HG03469 (cell line): ENCODE measurements at regions not wholly inside any gene's neighbourhood (a gene's known extent, or its start where the extent isn't known, plus 50 kb on each side); places are given as distances from the start of the nearest gene placed in this dataset.

ENCODE experiments used
- ATAC-seq: cut with Tn5 transposase; IDR thresholded peaks from one replicate; pipeline ENCODE4 v1.9.1; 2021; ENCODE audit warnings: mild to moderate bottlenecking, moderate library complexity, moderate number of reproducible peaks; ENCODE audit not compliant: unreplicated experiment

GRCh38 chr16:86898386-86898785 is 320.0 kb downstream of the FOXL1 start:
- ATAC-seq: no peak

GRCh38 chr16:86899151-86899550 is 320.8 kb downstream of the FOXL1 start:
- no peak for ATAC-seq

DNA sequence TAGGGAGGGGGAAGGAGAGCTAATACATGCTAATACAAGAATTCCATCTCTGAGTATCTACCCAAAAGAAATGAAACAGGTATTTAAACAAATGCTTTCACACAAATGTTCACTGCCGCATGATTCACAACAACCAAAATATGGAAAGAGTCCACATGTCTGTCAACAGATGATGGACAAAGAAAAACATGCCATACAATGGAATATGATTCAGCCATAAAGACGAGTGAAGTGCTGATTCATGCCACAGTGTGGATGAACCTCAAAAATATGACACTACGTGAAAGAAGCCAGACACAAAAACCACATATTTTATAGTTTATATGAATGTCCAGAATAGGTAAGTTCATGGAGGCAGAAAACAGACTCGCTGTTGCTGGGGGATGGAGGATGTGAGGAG is 321.4 kb downstream of the FOXL1 start:
- no peak for ATAC-seq

GRCh38 chr16:86901483-86901882 is 323.1 kb downstream of the FOXL1 start:
- ATAC-seq: no peak

DNA sequence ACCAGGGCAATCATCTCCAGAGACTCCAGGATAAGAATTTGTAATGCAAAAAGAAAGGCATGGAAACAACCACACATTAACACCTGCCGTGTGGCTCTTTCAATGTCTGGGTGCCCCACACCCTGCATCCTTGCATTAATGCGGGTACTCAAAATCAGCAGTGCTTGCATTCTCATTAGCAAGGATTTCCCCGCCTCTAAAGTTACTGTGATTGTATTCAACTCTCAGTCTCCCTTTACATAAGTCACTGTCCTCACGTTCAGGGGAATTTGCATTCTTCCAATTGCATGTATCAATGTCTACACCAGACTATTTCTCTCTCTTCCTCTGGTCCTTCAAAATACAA is 324.3 kb downstream of the FOXL1 start:
- no peak for ATAC-seq

DNA sequence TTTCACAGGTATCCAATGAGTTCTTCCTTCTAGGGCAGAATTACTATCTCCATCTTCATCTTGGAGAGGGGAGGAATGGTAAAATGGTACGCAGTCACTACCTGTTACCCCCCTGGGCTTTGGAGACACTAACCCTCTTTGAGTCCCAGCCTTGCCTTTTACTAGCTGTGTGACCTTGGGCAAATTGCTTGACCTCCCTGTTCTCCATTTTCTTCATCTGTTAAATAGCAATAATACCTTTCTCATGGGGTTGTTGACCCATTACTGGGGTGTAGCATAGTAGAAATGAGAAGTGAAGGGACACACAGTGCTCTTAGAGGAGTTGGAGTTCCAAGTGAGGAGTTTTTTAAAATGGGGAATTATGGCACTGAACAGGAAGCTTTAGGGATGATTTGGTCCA is 324.7 kb downstream of the FOXL1 start:
- no peak for ATAC-seq

- no peak for ATAC-seq
These were observed 327.0 kb downstream of the FOXL1 start for GRCh38 chr16:86905302-86905701.

GRCh38 chr16:86906623-86907022 is 328.3 kb downstream of the FOXL1 start:
- no peak for ATAC-seq

DNA sequence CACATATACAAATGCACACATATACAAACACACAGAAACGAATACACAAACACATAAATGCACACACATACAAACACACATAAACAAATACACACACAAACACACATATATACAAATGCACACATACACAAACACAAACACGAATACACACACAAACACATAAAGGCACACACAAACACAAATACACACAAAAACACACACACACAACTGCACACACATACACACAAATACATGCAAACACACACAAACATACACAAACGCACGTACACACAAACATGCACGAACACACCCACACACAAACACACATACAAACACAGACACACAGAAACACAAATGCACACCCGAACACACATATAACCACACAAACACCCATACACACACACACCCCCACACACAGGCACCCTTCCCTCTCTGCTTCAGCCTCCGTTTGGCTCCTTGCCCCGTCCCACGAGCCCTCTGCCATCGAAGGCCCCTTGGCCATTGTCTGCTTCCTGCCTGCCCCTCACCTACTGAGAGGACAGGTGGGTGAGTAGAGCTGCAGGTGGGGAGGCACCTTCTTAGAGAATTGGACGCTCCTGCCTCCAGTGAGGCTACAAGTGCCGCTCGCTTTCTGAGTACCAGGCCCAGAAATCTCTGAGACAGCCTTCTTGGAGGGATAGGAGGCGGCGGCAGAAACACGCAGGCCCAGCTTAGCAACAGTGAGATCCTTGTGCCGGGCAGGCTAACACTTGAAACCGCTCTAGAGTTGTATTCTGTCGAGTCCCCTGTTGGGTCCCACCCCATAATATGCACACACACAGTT is 331.2 kb downstream of the FOXL1 start:
- no peak for ATAC-seq

DNA sequence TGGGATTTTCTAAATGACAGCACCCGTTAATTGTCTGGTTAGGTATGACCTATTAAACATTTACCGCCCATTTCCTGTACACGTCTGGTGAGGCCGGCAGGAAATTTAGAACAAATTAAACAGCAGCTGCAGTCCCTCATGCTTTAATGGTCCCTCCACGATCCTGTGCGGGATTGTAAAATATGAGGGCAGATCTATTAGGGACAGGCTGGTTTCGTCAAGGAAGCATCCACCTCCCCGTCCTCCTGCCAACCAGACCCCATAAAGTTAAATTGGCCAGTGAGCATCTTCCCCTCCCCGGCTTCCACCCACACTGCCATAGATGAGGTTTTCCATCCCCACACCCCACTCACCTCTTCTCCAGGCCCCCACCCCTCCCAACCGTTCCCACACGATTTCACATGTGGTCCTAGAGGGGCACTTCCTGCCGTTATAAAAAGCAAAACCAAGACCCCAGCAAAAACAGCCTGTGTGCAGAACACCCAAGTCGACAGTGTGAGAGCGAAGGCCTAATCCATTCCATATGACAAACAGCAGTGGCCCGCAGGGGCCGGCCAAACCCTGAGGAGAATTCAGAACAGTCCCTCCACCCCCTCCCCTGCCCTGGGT is 331.9 kb downstream of the FOXL1 start:
- ATAC-seq: no peak

DNA sequence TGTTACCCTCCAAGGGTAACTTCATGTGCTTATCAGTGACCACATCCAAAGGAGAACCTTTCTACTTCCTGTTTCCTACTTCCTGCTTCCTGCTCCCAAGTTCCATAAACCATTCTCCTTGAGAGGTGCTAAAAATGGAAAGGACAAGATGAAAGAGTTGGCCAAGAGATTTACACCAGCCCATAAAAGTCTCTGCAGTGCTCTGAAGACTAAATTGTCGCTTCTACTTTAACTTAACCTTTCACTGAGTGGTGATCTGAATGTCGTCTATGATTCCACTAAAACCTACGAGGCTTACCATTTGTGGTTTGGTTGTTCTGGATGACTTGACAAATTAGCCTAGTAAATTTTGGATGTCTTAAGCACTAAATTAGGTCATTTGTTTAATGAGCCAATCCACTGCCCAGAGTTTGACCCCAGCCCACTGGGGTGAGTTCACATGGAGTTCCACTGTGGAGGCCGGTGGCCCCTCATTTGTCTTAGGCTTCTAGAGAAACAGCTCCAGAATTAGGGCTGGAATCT is 333.1 kb downstream of the FOXL1 start:
- no peak for ATAC-seq

DNA sequence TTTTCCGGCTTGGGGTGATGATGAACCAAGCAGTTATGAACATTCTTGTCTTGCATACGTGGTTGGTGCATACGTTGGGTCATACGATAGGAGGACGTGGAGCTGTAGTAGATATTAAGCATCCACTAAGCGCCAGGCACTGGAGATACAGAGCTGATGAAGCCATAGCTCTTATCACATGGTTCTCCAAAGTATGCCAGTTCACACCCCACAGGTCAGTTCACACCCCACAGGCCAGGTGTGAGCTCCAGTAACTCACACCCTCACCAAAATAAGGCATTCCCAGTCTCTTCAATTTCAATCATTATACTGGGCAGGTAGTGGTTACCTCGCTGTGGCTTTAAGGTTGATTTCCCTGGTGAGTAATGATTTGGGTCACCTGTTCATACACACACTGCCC is 335.5 kb downstream of the FOXL1 start:
- ATAC-seq: no peak

DNA sequence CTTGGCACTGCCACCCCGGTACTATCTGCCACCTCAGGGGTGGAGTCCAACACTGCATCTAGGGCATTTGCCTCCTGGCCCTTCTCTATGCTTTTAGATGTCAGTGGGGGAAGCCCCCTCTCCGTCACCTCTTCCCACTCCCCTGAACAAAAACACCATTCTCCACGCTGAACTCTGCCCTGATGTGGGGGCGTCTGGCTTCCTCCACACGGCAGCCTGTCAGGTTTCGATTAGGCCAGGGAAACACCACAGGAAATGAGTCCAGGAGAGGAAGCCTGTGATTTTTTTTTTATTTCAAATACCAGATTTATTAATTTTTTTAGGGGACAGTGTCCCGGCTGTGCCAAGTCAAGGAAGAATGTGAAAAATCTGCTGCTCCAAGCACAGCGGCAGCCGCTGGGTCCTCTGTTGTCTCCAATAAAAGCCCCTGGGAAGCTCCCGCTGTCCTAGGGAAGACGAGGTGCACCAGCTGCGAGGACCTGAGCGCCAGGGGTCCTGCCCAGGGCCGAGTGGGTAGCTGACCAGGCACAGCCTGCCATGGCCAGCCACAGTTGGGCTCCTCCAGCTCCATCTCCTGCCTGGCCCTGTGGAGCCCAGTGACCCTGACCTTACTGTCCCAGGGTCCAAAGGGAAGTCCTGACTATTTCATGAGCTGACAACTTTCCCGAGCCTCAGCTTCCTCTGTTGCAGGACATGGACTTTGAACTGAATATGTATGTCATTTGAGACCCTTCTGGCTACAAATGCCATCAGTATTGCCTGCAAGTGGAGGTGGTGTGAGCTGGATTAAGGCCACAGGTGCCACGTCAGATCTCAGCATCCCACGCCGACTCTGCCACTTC is 336.7 kb downstream of the FOXL1 start:
- no peak for ATAC-seq

GRCh38 chr16:86917471-86918365 is 339.4 kb downstream of the FOXL1 start:
- ATAC-seq: no peak

DNA sequence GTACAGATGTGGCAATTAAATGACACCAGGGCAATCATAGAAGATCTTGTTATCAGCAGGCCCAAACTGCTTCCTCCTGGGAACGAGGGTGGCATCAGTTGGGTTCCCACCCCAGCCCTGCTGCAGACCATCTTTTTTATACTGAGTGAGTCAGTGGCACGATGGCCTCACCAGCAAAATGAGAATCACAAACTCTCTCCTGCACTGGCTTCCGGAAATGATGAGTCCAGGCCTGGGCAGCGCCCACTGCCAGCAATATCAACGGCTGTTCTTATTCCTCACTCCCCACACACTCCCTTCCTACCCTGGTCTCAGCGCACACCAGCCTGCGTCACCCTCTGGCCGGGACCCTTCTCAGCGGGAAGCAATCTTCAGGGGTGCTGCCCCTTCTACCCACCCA is 340.3 kb downstream of the FOXL1 start:
- ATAC-seq: no peak

DNA sequence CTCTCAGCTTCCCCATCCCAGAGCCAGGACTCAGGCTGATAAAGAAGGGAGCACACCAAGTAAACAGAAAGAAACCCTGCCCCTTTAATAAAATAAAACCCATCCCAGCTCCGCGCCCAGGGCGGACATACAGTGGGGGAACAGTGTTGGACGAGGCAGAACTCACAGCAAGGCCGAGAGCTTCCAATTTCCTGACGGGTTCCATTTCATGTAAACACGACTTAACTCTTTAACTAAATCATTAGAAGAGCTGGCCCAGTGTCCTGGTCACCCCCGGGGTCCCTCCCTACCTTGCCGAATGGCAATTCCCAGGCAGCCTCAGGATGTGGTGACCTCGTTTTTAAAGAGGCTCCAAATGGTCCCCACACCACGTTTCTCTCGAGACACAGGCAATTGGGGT is 340.7 kb downstream of the FOXL1 start:
- ATAC-seq: no peak

- no peak for ATAC-seq
These were observed 341.4 kb downstream of the FOXL1 start for GRCh38 chr16:86919578-86920305.

DNA sequence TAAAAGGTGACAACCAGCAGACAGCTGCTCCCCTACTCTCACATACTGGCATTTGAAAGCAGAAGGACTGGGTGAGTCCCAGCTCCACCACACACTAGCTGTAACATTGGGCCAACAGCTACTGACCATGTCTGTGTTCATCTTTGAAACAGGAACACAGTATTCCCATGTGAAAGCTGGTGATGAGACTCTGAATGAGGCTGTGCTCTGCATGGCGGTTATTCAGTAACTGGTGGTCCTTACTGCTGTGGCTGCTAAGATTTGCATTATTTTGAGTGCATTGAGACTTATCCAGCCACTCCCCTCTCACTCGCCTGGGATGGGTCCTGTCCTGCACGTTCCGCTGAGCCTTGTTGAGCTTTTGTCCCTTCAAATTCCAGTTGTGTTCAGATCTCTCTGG is 342.9 kb downstream of the FOXL1 start:
- no peak for ATAC-seq

- no peak for ATAC-seq
These were observed 344.0 kb downstream of the FOXL1 start for GRCh38 chr16:86922311-86922710.

GRCh38 chr16:86923656-86924055 is 345.3 kb downstream of the FOXL1 start:
- ATAC-seq: no peak
